Gastrocnemius medialis (tissue), 4 donors: ENCODE measurements at regions not wholly inside any gene's neighbourhood (a gene's known extent, or its start where the extent isn't known, plus 50 kb on each side); places are given as distances from the start of the nearest gene placed in this dataset.
"Not testable (repeated sequence)": the region's sequence is repeated elsewhere in the genome, so short reads cannot be mapped to it uniquely, and the experiment has no call there.

Experiments
- ATAC-seq, 2 donors: fragments of 150-250 bp; one replicate each; pipeline ENCODE4 v1.9.1; 2016
- DNase-seq, 2 donors: peaks; one replicate each; pipeline ENCODE4 v3.0.0-alpha.2; 2019
- H3K27ac ChIP-seq, 4 donors: fragments of 200-600 bp; sonication (generic); 1 replicate in 1 of 4; 2 replicates in 3 of 4; pipeline ENCODE4 v1.5.1; 2016 to 2018; ENCODE audit warnings: mild to moderate bottlenecking in 2 of 4, moderate library complexity in 1 of 4
- H3K27me3 ChIP-seq, 3 donors: fragments of 200-600 bp; sonication (generic) in 2 of 3; 1 replicate in 1 of 3; 2 replicates in 2 of 3; pipeline versions ENCODE4 v1.5.1 to v1.6.0; 2016 to 2019; ENCODE audit warnings: mild to moderate bottlenecking in 1 of 3, moderate library complexity in 1 of 3
- H3K36me3 ChIP-seq, 2 donors: fragments of 200-600 bp; sonication (generic) in 1 of 2; one replicate each; pipeline ENCODE4 v1.5.1; 2017 to 2018
- H3K4me1 ChIP-seq, 2 donors: fragments of 200-600 bp; sonication (generic) in 1 of 2; one replicate each; pipeline ENCODE4 v1.5.1; 2016 to 2017; ENCODE audit warnings: mild to moderate bottlenecking in 2 of 2
- H3K4me3 ChIP-seq, 4 donors: fragments of 200-600 bp; sonication (generic) in 3 of 4; 1 replicate in 1 of 4; 2 replicates in 3 of 4; pipeline ENCODE4 v1.5.1; 2016 to 2019; ENCODE audit warnings: mild to moderate bottlenecking in 2 of 4
- H3K9me3 ChIP-seq, 3 donors: fragments of 200-600 bp; sonication (generic) in 2 of 3; 1 replicate in 1 of 3; 2 replicates in 2 of 3; pipeline ENCODE4 v1.5.1; 2016 to 2019
- CTCF ChIP-seq, 5 experiments: fragments of 450-650 bp in 3 of 5; fragments of 200-600 bp in 2 of 5; sonication (generic) in 2 of 5; IDR thresholded peaks in 4 of 5; conservative IDR thresholded peaks in 1 of 5; 1 replicate in 4 of 5; 2 replicates in 1 of 5; pipeline ENCODE4 v1.5.1; 2016 to 2019; ENCODE audit warnings: antibody characterized with exemption in 5 of 5, mild to moderate bottlenecking in 3 of 5, moderate library complexity in 3 of 5
- POLR2A ChIP-seq, 2 donors: fragments of 450-650 bp; IDR thresholded peaks; one replicate each; pipeline ENCODE4 v1.6.1; 2017; ENCODE audit warnings: antibody characterized with exemption in 2 of 2, mild to moderate bottlenecking in 2 of 2, moderate library complexity in 2 of 2
- in situ Hi-C, 4 donors: fragments of 200-750 bp; cut with MboI; loops; one replicate each; pipeline versions ENCODE4 v1.15.0 to v1.8.0; 2017; ENCODE audit warnings: low sequenced_read_pairs in 4 of 4
- intact Hi-C: fragments of 100-400 bp; cut with DNase I; formaldehyde crosslinking; loops from one replicate; pipeline ENCODE4 v1.15.1; 2023; ENCODE audit warnings: low total_unique reads

GRCh38 chr11:34787895-34788294 is 128.3 kb downstream of the APIP start:
- no peak for TF ChIP-seq CTCF (IDR thresholded peaks at IDR 0.05 in 4 of 5, conservative IDR thresholded peaks at IDR 0.05 in 1 of 5)
- no peak for TF ChIP-seq POLR2A (IDR thresholded peaks at IDR 0.05)
- ATAC-seq (no peak), DNase-seq (no peak)
- in situ Hi-C loops (no loop called here), intact Hi-C loops (no loop called here)
- no peak overlapping the region for H3K27ac ChIP-seq
- no peaks in the 10 kb centered on the region for H3K27me3 ChIP-seq
- no peaks in the 10 kb centered on the region for H3K9me3 ChIP-seq
- no peaks in the 10 kb centered on the region for H3K36me3 ChIP-seq
- no peaks in the 10 kb centered on the region for H3K4me1 ChIP-seq
- no peak overlapping the region for H3K4me3 ChIP-seq

DNA sequence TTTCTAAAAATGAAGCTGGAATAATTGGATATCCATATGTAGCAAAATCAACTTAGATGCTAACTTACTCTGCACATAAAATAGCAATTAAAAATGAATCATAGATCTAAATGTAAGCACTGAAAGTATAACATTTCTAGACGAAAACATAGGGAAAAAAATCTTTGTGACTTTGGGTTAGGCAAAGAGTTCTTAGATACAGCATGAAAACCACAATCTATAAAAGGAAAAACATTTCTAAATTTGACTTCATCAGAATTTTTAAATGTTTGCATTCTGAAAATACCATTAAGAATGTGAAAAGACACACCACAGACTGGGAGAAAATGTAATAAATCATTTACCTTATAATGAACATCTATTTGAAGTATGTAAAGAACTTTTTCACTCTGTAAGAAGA is 128.8 kb downstream of the APIP start:
- Histone ChIP-seq H3K4me1 (no peaks in the 10 kb centered on the region), H3K36me3 (no peaks in the 10 kb centered on the region), H3K9me3 (no peaks in the 10 kb centered on the region), H3K27ac (no peak overlapping the region), H3K4me3 (no peak overlapping the region), H3K27me3 (no peaks in the 10 kb centered on the region)
- no peak for DNase-seq
- intact Hi-C loops (no loop called here), in situ Hi-C loops (no loop called here)
- TF ChIP-seq POLR2A (IDR thresholded peaks at IDR 0.05) (no peak), CTCF (IDR thresholded peaks at IDR 0.05 in 4 of 5, conservative IDR thresholded peaks at IDR 0.05 in 1 of 5) (no peak)
- no peak for ATAC-seq

GRCh38 chr11:34784318-34784841 is 131.8 kb downstream of the APIP start:
- Histone ChIP-seq H3K4me1 (no peaks in the 10 kb centered on the region), H3K36me3 (no peaks in the 10 kb centered on the region), H3K4me3 (no peak overlapping the region), H3K27me3 (no peaks in the 10 kb centered on the region), H3K9me3 (no peaks in the 10 kb centered on the region), H3K27ac (no peak overlapping the region)
- no peak for TF ChIP-seq POLR2A (IDR thresholded peaks at IDR 0.05)
- no peak for TF ChIP-seq CTCF (IDR thresholded peaks at IDR 0.05 in 4 of 5, conservative IDR thresholded peaks at IDR 0.05 in 1 of 5)
- DNase-seq: no peak
- in situ Hi-C loops (no loop called here), intact Hi-C loops (no loop called here)
- ATAC-seq: no peak

- Histone ChIP-seq H3K4me3 (no peak overlapping the region), H3K27ac (no peak overlapping the region), H3K4me1 (no peaks in the 10 kb centered on the region), H3K9me3 (no peaks in the 10 kb centered on the region), H3K36me3 (no peaks in the 10 kb centered on the region), H3K27me3 (no peaks in the 10 kb centered on the region)
- no peak for TF ChIP-seq POLR2A (IDR thresholded peaks at IDR 0.05)
- TF ChIP-seq CTCF (IDR thresholded peaks at IDR 0.05 in 4 of 5, conservative IDR thresholded peaks at IDR 0.05 in 1 of 5): no peak
- intact Hi-C loops (no loop called here), in situ Hi-C loops (no loop called here)
- DNase-seq (no peak), ATAC-seq (no peak)
These were observed 132.3 kb downstream of the APIP start for GRCh38 chr11:34783816-34784317.

GRCh38 chr11:34781826-34782225 is 134.4 kb downstream of the APIP start:
- in situ Hi-C loops, H3K36me3 ChIP-seq, H3K27me3 ChIP-seq, ATAC-seq, DNase-seq, intact Hi-C loops, H3K4me1 ChIP-seq, H3K9me3 ChIP-seq, H3K27ac ChIP-seq, H3K4me3 ChIP-seq: not testable (repeated sequence)
